T follicular helper cell (primary cell): ENCODE measurements at regions not wholly inside any gene's neighbourhood (a gene's known extent, or its start where the extent isn't known, plus 50 kb on each side); places are given as distances from the start of the nearest gene placed in this dataset.

ENCODE experiments used
- DNase-seq: peaks from one replicate; pipeline ENCODE4 v3.0.0-alpha.2; 2020; ENCODE audit warnings: low read depth

GRCh38 chr5:158301186-158301585, 442.2 kb upstream of the CLINT1 start:
- no peak for DNase-seq

GRCh38 chr5:158300256-158300655, 441.3 kb upstream of the CLINT1 start:
- DNase-seq = no peak

- no peak for DNase-seq
These were observed 438.1 kb upstream of the CLINT1 start for GRCh38 chr5:158297002-158297527.

- DNase-seq = no peak
These were observed 435.8 kb upstream of the CLINT1 start for GRCh38 chr5:158294701-158295100.

GRCh38 chr5:158292981-158293380, 434.0 kb upstream of the CLINT1 start:
- no peak for DNase-seq

GRCh38 chr5:158289967-158290366, 431.0 kb upstream of the CLINT1 start:
- no peak for DNase-seq

GRCh38 chr5:158288272-158288657, 429.3 kb upstream of the CLINT1 start:
- DNase-seq = no peak

- DNase-seq = no peak
These were observed 428.8 kb upstream of the CLINT1 start for GRCh38 chr5:158287643-158288271.

- DNase-seq = no peak
These were observed 427.9 kb upstream of the CLINT1 start for GRCh38 chr5:158286827-158287226.

GRCh38 chr5:158285698-158286097, 426.8 kb upstream of the CLINT1 start:
- no peak for DNase-seq

GRCh38 chr5:158284242-158284641, 425.3 kb upstream of the CLINT1 start:
- no peak for DNase-seq

GRCh38 chr5:158283397-158283796, 424.5 kb upstream of the CLINT1 start:
- no peak for DNase-seq

- no peak for DNase-seq
These were observed 419.4 kb upstream of the CLINT1 start for GRCh38 chr5:158278216-158278925.

- no peak for DNase-seq
These were observed 418.3 kb upstream of the CLINT1 start for GRCh38 chr5:158277276-158277675.

- no peak for DNase-seq
These were observed 417.7 kb upstream of the CLINT1 start for GRCh38 chr5:158276692-158277091.

- no peak for DNase-seq
These were observed 416.6 kb upstream of the CLINT1 start for GRCh38 chr5:158275511-158275910.

- DNase-seq = no peak
These were observed 414.1 kb upstream of the CLINT1 start for GRCh38 chr5:158273035-158273434.

- no peak for DNase-seq
These were observed 413.5 kb upstream of the CLINT1 start for GRCh38 chr5:158272409-158272808.

GRCh38 chr5:158270996-158271554, 412.1 kb upstream of the CLINT1 start:
- DNase-seq = no peak

GRCh38 chr5:158268286-158268685, 409.3 kb upstream of the CLINT1 start:
- no peak for DNase-seq

GRCh38 chr5:158267228-158267627, 408.3 kb upstream of the CLINT1 start:
- no peak for DNase-seq

- no peak for DNase-seq
These were observed 407.2 kb upstream of the CLINT1 start for GRCh38 chr5:158265931-158266700.
